Smooth muscle cell (in vitro differentiated cells): ENCODE measurements at regions not wholly inside any gene's neighbourhood (a gene's known extent, or its start where the extent isn't known, plus 50 kb on each side); places are given as distances from the start of the nearest gene placed in this dataset.
A peak's percentile ranks its signal among the peaks of the same experiment; 100 is the strongest.

Experiments used
- DNase-seq: peaks from one replicate; lab custom pipeline; 2025; ENCODE audit not compliant: unreplicated experiment; lab: John Stamatoyannopoulos, UW
- H2AFZ ChIP-seq: fragments of 200-600 bp; sonication (generic); 2 replicates; pipeline ENCODE4 v1.6.0; 2016; ENCODE audit warnings: antibody characterized with exemption, low read depth, mild to moderate bottlenecking
- H3F3A ChIP-seq: fragments of 200-600 bp; sonication (generic); 2 replicates; pipeline ENCODE4 v1.6.0; 2017; ENCODE audit warnings: antibody characterized with exemption, low read depth
- H3K27ac ChIP-seq: fragments of 200-600 bp; sonication (generic); 2 replicates; pipeline ENCODE4 v1.5.1; 2016; ENCODE audit warnings: low read depth, mild to moderate bottlenecking
- H3K27me3 ChIP-seq: fragments of 200-600 bp; sonication (generic); 2 replicates; pipeline ENCODE4 v1.6.1; 2016; ENCODE audit warnings: low read depth, mild to moderate bottlenecking
- H3K36me3 ChIP-seq: fragments of 200-600 bp; sonication (generic); 2 replicates; pipeline ENCODE4 v1.5.1; 2016; ENCODE audit warnings: low read depth
- H3K4me1 ChIP-seq: fragments of 200-600 bp; sonication (generic); 2 replicates; pipeline ENCODE4 v1.5.1; 2016; ENCODE audit warnings: low read depth
- H3K4me2 ChIP-seq: fragments of 200-600 bp; sonication (generic); 2 replicates; pipeline ENCODE4 v1.6.0; 2016; ENCODE audit warnings: mild to moderate bottlenecking
- H3K4me3 ChIP-seq: fragments of 200-600 bp; sonication (generic); 2 replicates; pipeline ENCODE4 v1.5.1; 2016; ENCODE audit warnings: mild to moderate bottlenecking
- H3K79me2 ChIP-seq: fragments of 200-600 bp; sonication (generic); 2 replicates; pipeline ENCODE4 v1.6.0; 2016; ENCODE audit warnings: low read depth, mild to moderate bottlenecking
- H3K9ac ChIP-seq: fragments of 200-600 bp; sonication (generic); 2 replicates; pipeline ENCODE4 v1.6.0; 2016; ENCODE audit warnings: low read depth
- H3K9me3 ChIP-seq: fragments of 200-600 bp; sonication (generic); replicated peaks from 2 replicates; pipeline ENCODE4 v1.5.1; 2016; ENCODE audit warnings: low read depth
- H4K20me1 ChIP-seq: fragments of 200-600 bp; sonication (generic); 2 replicates; pipeline ENCODE4 v1.6.0; 2016; ENCODE audit warnings: low read depth
- WGBS: methylation state at CpG from one replicate; pipeline ENCODE4 v1.1.7; 2016; ENCODE audit warnings: low lambda C conversion rate; 5-methylcytosine and 5-hydroxymethylcytosine counted together
- TF ChIP-seq, protein P1 (sequence below): fragments of 200-600 bp; sonication (generic); IDR thresholded peaks from 2 replicates; pipeline ENCODE4 v1.5.1; 2017; ENCODE audit warnings: borderline replicate concordance, mild to moderate bottlenecking, antibody characterized with exemption; ENCODE audit not compliant: insufficient read depth, poor library complexity, severe bottlenecking

DNA sequence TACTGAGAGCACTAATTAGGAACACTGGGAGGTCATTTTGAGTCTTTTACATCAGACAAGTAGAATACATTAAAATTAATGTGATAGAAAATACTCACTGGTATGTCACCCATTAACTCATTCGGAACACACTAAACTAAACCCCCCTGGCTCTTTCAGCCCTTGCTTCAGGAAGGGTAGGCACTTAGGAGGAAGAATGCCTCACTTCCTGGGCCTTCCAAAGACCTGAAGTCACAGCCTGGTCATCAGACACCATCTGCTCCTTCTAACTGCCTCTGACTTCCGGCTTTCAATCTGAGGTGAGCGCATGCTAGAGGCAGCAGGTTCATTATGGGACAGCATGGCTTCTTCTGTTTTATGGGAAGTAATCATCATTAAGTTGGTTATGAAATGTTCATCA lies 451.4 kb downstream of the PID1 start:
- WGBS, result 60% methylated on average over 3 of the region's 3 CpGs
- TF ChIP-seq, protein P1, sequence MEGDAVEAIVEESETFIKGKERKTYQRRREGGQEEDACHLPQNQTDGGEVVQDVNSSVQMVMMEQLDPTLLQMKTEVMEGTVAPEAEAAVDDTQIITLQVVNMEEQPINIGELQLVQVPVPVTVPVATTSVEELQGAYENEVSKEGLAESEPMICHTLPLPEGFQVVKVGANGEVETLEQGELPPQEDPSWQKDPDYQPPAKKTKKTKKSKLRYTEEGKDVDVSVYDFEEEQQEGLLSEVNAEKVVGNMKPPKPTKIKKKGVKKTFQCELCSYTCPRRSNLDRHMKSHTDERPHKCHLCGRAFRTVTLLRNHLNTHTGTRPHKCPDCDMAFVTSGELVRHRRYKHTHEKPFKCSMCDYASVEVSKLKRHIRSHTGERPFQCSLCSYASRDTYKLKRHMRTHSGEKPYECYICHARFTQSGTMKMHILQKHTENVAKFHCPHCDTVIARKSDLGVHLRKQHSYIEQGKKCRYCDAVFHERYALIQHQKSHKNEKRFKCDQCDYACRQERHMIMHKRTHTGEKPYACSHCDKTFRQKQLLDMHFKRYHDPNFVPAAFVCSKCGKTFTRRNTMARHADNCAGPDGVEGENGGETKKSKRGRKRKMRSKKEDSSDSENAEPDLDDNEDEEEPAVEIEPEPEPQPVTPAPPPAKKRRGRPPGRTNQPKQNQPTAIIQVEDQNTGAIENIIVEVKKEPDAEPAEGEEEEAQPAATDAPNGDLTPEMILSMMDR, result no peak
- Histone ChIP-seq H3K27ac (no peak overlapping the region), H3K4me2 (no peak overlapping the region), H3F3A (no peaks in the 10 kb centered on the region), H2AFZ (no peak overlapping the region), H3K9ac (no peak overlapping the region), H4K20me1 (no peaks in the 10 kb centered on the region), H3K4me1 (no peaks in the 10 kb centered on the region), H3K36me3 (no peaks in the 10 kb centered on the region), H3K9me3 (no peaks in the 10 kb centered on the region), H3K27me3 (no peaks in the 10 kb centered on the region), H3K4me3 (no peak overlapping the region), H3K79me2 (no peaks in the 10 kb centered on the region)
- no peak for DNase-seq

DNA sequence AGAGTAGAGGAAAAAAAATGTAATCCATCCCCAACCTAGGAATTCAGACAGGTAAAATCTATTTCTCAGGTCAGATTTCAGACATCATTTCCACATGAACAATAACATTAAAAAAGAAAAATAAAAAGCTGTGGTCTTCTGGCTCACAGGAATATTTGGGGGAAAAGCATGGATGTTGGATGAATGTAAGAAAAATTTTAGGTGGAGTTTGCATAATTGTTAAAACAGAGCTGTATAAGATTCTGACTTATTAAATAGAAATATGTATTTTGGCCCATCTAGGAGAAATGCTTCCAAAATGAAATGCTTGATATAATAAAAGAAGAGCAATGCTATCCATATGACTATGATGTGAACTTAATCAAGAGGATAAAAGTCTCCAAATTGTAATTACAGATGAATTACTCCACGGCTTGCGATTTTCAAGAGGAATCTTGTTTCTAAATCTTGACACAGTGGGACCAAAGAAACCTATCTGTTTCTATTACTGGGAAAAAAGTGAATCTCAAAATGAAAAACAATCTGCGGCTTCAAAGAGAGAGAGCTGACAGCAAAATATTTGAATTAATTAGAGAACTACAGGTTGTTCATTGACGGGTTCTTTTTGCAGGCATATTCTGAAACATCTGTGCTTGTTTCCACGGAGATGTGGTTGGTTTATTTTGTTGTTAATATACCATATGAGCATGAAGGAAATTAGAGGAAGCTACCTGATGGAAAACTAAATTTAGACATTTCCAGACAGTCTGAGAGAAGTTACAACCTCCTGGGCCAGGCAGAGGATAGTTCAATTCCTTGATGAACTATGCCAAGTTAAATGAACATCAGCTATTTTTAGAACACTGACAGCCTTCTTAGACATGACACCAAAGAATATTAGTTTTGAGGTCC lies 468.7 kb downstream of the PID1 start:
- 91% methylated on average over 5 of the region's 5 CpGs for WGBS
- H3K27ac ChIP-seq, result no peak overlapping the region
- H4K20me1 ChIP-seq, result no peaks in the 10 kb centered on the region
- H3F3A ChIP-seq, result no peaks in the 10 kb centered on the region
- H3K9me3 ChIP-seq, result no peaks in the 10 kb centered on the region
- no peak overlapping the region for H2AFZ ChIP-seq
- H3K4me2 ChIP-seq, result no peak overlapping the region
- H3K79me2 ChIP-seq, result no peaks in the 10 kb centered on the region
- H3K27me3 ChIP-seq, result no peaks in the 10 kb centered on the region
- H3K4me1 ChIP-seq, result no peaks in the 10 kb centered on the region
- H3K9ac ChIP-seq, result no peak overlapping the region
- H3K36me3 ChIP-seq, result no peaks in the 10 kb centered on the region
- TF ChIP-seq, protein P1, result no peak
- no peak for DNase-seq
- no peak overlapping the region for H3K4me3 ChIP-seq

DNA sequence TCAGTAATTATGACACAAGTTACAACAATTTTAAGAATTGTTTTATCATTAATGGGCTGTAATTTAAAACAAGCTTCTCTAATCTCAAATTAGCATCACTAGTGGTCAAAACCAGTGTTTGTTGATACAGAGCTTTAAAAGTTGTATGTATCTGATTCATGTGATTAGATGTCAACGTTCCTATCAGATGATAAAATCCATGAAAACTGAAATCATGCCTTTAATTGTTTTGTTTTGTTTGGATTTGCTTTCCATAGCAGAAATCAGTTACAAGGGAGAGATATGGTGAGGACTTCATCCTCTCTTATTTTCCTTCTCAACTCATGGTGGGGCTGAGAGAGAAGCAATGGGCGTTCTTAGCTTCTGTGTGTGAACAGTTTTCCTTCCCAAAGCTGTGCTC lies 469.6 kb downstream of the PID1 start:
- no peaks in the 10 kb centered on the region for H3F3A ChIP-seq
- no peaks in the 10 kb centered on the region for H3K4me1 ChIP-seq
- no peaks in the 10 kb centered on the region for H3K79me2 ChIP-seq
- no peak overlapping the region for H3K9ac ChIP-seq
- no peaks in the 10 kb centered on the region for H4K20me1 ChIP-seq
- WGBS, result 30% methylated on average over 2 of the region's 2 CpGs
- H3K36me3 ChIP-seq, result no peaks in the 10 kb centered on the region
- DNase-seq, result no peak
- H3K4me3 ChIP-seq, result no peak overlapping the region
- no peak overlapping the region for H3K27ac ChIP-seq
- H3K4me2 ChIP-seq, result no peak overlapping the region
- H2AFZ ChIP-seq, result no peak overlapping the region
- TF ChIP-seq, protein P1, result no peak
- H3K27me3 ChIP-seq, result no peaks in the 10 kb centered on the region
- no peaks in the 10 kb centered on the region for H3K9me3 ChIP-seq

DNA sequence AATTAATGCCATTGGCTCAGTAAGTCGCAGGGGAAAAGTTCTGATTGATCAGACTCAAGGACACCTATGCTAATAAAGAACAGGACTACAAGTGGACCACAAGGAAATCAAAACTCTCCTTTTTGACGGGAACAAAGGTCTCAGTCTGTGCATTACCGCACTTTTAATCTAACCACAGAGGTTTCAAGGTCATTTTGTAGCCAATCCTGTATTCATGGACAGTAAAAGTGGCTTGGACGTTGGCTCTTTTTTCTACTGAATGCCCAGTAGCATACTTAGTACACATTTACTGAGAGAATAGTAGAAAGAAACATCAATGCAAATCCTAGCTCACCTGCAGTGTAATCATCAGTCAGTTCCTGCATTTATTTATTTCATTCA lies 471.9 kb downstream of the PID1 start:
- Histone ChIP-seq H2AFZ (peak overlapping the region; percentile 45), H3K79me2 (no peaks in the 10 kb centered on the region), H3K4me3 (no peak overlapping the region), H3K4me1 (no peaks in the 10 kb centered on the region), H3K27me3 (no peaks in the 10 kb centered on the region), H4K20me1 (no peaks in the 10 kb centered on the region), H3K9ac (no peak overlapping the region), H3F3A (no peaks in the 10 kb centered on the region), H3K36me3 (no peaks in the 10 kb centered on the region), H3K27ac (no peak overlapping the region), H3K4me2 (peak overlapping the region; percentile 32), H3K9me3 (no peaks in the 10 kb centered on the region)
- 52% methylated on average over 4 of the region's 4 CpGs for WGBS
- DNase-seq, result no peak
- TF ChIP-seq, protein P1, result no peak
